Left renal pelvis (tissue), 4 donors: ENCODE measurements at regions not wholly inside any gene's neighbourhood (a gene's known extent, or its start where the extent isn't known, plus 50 kb on each side); places are given as distances from the start of the nearest gene placed in this dataset.

Experiments
- DNase-seq, 4 donors: peaks; one replicate each; pipeline ENCODE4 v3.0.0-alpha.2; 2013; ENCODE audit warnings: low read depth in 4 of 4, low spot score in 3 of 4

- DNase-seq = no peak
Observed at GRCh38 chr10:62618576-62619412, 185.7 kb upstream of the ADO start.

- DNase-seq = no peak
Observed at GRCh38 chr10:62619413-62619738, 185.1 kb upstream of the ADO start.

- no peak for DNase-seq
Observed at GRCh38 chr10:62620491-62620890, 184.0 kb upstream of the ADO start.

- no peak for DNase-seq
Observed at GRCh38 chr10:62623223-62623622, 181.3 kb upstream of the ADO start.

- no peak for DNase-seq
Observed at GRCh38 chr10:62625484-62625883, 179.0 kb upstream of the ADO start.

- no peak for DNase-seq
Observed at GRCh38 chr10:62626079-62626478, 178.4 kb upstream of the ADO start.

GRCh38 chr10:62626817-62627216, 177.7 kb upstream of the ADO start:
- no peak for DNase-seq

GRCh38 chr10:62627983-62628382, 176.5 kb upstream of the ADO start:
- no peak for DNase-seq

- DNase-seq = no peak
Observed at GRCh38 chr10:62631241-62631640, 173.3 kb upstream of the ADO start.

GRCh38 chr10:62632071-62632809, 172.3 kb upstream of the ADO start:
- DNase-seq = no peak

GRCh38 chr10:62633976-62634375, 170.5 kb upstream of the ADO start:
- DNase-seq = no peak

- no peak for DNase-seq
Observed at GRCh38 chr10:62634576-62634975, 169.9 kb upstream of the ADO start.

- DNase-seq = no peak
Observed at GRCh38 chr10:62635127-62635526, 169.4 kb upstream of the ADO start.

GRCh38 chr10:62636825-62637248, 167.7 kb upstream of the ADO start:
- no peak for DNase-seq

GRCh38 chr10:62637249-62638061, 167.1 kb upstream of the ADO start:
- no peak for DNase-seq

GRCh38 chr10:62638062-62638477, 166.4 kb upstream of the ADO start:
- no peak for DNase-seq

- no peak for DNase-seq
Observed at GRCh38 chr10:62639144-62639543, 165.4 kb upstream of the ADO start.

- DNase-seq = no peak
Observed at GRCh38 chr10:62640411-62640810, 164.1 kb upstream of the ADO start.

GRCh38 chr10:62643606-62644587, 160.6 kb upstream of the ADO start:
- DNase-seq = no peak
